ENCODE measurements at regions not wholly inside any gene's neighbourhood (a gene's known extent, or its start where the extent isn't known, plus 50 kb on each side); places are given as distances from the start of the nearest gene placed in this dataset.

- no peak overlapping the region for H2AFZ ChIP-seq (ENCODE audit: low read length)
- no peaks in the 10 kb centered on the region for H4K20me1 ChIP-seq (ENCODE audit: control insufficient read depth, extremely low read depth, insufficient read depth, low read length)
- H3K27ac ChIP-seq (ENCODE audit: insufficient read depth, low read length) = no peak overlapping the region
- TF ChIP-seq EZH2 (IDR thresholded peaks at IDR 0.05; ENCODE audit: low read length, missing control alignments) (no peak), CTCF (conservative IDR thresholded peaks at IDR 0.05 in 1 of 2, IDR thresholded peaks at IDR 0.05 in 1 of 2; ENCODE audit: low read depth in 1 of 2, low read length in 2 of 2) (no peak)
- H3K36me3 ChIP-seq (ENCODE audit: control insufficient read depth, insufficient read depth, low read length) = no peaks in the 10 kb centered on the region
- H3K9me3 ChIP-seq (ENCODE audit: control insufficient read depth, insufficient read depth, low read depth, low read length) = no peaks in the 10 kb centered on the region
- H3K4me3 ChIP-seq (replicated peaks in 1 of 4; ENCODE audit: control extremely low read depth in 1 of 4, insufficient read depth in 1 of 4, low read depth in 3 of 4, low read length in 4 of 4) = no peak overlapping the region
- H3K4me2 ChIP-seq (ENCODE audit: extremely low read depth, insufficient read depth, low read length) = no peak overlapping the region
- H3K27me3 ChIP-seq (ENCODE audit: control insufficient read depth, insufficient read depth, low read length) = no peaks in the 10 kb centered on the region
- H3K79me2 ChIP-seq (ENCODE audit: control insufficient read depth, insufficient read depth, low read length) = no peaks in the 10 kb centered on the region
- H3K9ac ChIP-seq (ENCODE audit: insufficient read depth, low read length) = no peak overlapping the region
- no peaks in the 10 kb centered on the region for H3K4me1 ChIP-seq (ENCODE audit: control insufficient read depth, extremely low read depth, insufficient read depth, low read length)
- DNase-seq (ENCODE audit: low read depth in 2 of 2) = peak in 1 of 2 donors; percentile 5
Observed at GRCh38 chr20:52768694-52769093, 203.5 kb upstream of the TSHZ2 start.

GRCh38 chr20:52766645-52767435 lies 205.3 kb upstream of the TSHZ2 start:
- no peak for TF ChIP-seq EZH2 (IDR thresholded peaks at IDR 0.05; ENCODE audit: low read length, missing control alignments)
- TF ChIP-seq CTCF (conservative IDR thresholded peaks at IDR 0.05 in 1 of 2, IDR thresholded peaks at IDR 0.05 in 1 of 2; ENCODE audit: low read depth in 1 of 2, low read length in 2 of 2) = no peak

GRCh38 chr20:52763321-52763853 lies 208.8 kb upstream of the TSHZ2 start:
- Histone ChIP-seq H3K27ac (ENCODE audit: insufficient read depth, low read length) (no peak overlapping the region), H3K9me3 (ENCODE audit: control insufficient read depth, insufficient read depth, low read depth, low read length) (no peaks in the 10 kb centered on the region), H4K20me1 (ENCODE audit: control insufficient read depth, extremely low read depth, insufficient read depth, low read length) (no peaks in the 10 kb centered on the region), H3K4me1 (ENCODE audit: control insufficient read depth, extremely low read depth, insufficient read depth, low read length) (no peaks in the 10 kb centered on the region), H3K36me3 (ENCODE audit: control insufficient read depth, insufficient read depth, low read length) (no peaks in the 10 kb centered on the region), H3K79me2 (ENCODE audit: control insufficient read depth, insufficient read depth, low read length) (no peaks in the 10 kb centered on the region), H3K4me2 (ENCODE audit: extremely low read depth, insufficient read depth, low read length) (no peak overlapping the region), H3K27me3 (ENCODE audit: control insufficient read depth, insufficient read depth, low read length) (no peaks in the 10 kb centered on the region), H2AFZ (ENCODE audit: low read length) (no peak overlapping the region), H3K9ac (ENCODE audit: insufficient read depth, low read length) (no peak overlapping the region), H3K4me3 (replicated peaks in 1 of 4; ENCODE audit: control extremely low read depth in 1 of 4, insufficient read depth in 1 of 4, low read depth in 3 of 4, low read length in 4 of 4) (no peak overlapping the region)
- TF ChIP-seq CTCF (conservative IDR thresholded peaks at IDR 0.05 in 1 of 2, IDR thresholded peaks at IDR 0.05 in 1 of 2; ENCODE audit: low read depth in 1 of 2, low read length in 2 of 2) (no peak), EZH2 (IDR thresholded peaks at IDR 0.05; ENCODE audit: low read length, missing control alignments) (no peak)
- no peak for DNase-seq (ENCODE audit: low read depth in 2 of 2)

More at GRCh38 chr20:52766645-52767435, 205.3 kb upstream of the TSHZ2 start:
- no peak overlapping the region for H3K27ac ChIP-seq (ENCODE audit: insufficient read depth, low read length)
- H3K4me2 ChIP-seq (ENCODE audit: extremely low read depth, insufficient read depth, low read length) = no peak overlapping the region
- H3K79me2 ChIP-seq (ENCODE audit: control insufficient read depth, insufficient read depth, low read length) = no peaks in the 10 kb centered on the region
- no peaks in the 10 kb centered on the region for H3K27me3 ChIP-seq (ENCODE audit: control insufficient read depth, insufficient read depth, low read length)
- DNase-seq (ENCODE audit: low read depth in 2 of 2) = no peak
- H3K36me3 ChIP-seq (ENCODE audit: control insufficient read depth, insufficient read depth, low read length) = no peaks in the 10 kb centered on the region
- H4K20me1 ChIP-seq (ENCODE audit: control insufficient read depth, extremely low read depth, insufficient read depth, low read length) = no peaks in the 10 kb centered on the region
- H3K9ac ChIP-seq (ENCODE audit: insufficient read depth, low read length) = no peak overlapping the region
- no peaks in the 10 kb centered on the region for H3K4me1 ChIP-seq (ENCODE audit: control insufficient read depth, extremely low read depth, insufficient read depth, low read length)
- H2AFZ ChIP-seq (ENCODE audit: low read length) = no peak overlapping the region
- no peak overlapping the region for H3K4me3 ChIP-seq (replicated peaks in 1 of 4; ENCODE audit: control extremely low read depth in 1 of 4, insufficient read depth in 1 of 4, low read depth in 3 of 4, low read length in 4 of 4)
- no peaks in the 10 kb centered on the region for H3K9me3 ChIP-seq (ENCODE audit: control insufficient read depth, insufficient read depth, low read depth, low read length)
